Loucy (cell line): ENCODE measurements at regions not wholly inside any gene's neighbourhood (a gene's known extent, or its start where the extent isn't known, plus 50 kb on each side); places are given as distances from the start of the nearest gene placed in this dataset.

Experiments used
- EZH2phosphoT487 ChIP-seq: fragments of 200-600 bp; IDR thresholded peaks from 2 replicates; pipeline ENCODE4 v1.6.1; 2018; ENCODE audit warnings: antibody characterized with exemption, mild to moderate bottlenecking, moderate library complexity, borderline replicate concordance
- TF ChIP-seq, protein P1 (sequence below): fragments of 200-600 bp; sonication (generic); conservative IDR thresholded peaks from 2 replicates; pipeline ENCODE4 v1.5.1; 2014; ENCODE audit warnings: mild to moderate bottlenecking, antibody characterized with exemption, low read length

- TF ChIP-seq, protein P1, sequence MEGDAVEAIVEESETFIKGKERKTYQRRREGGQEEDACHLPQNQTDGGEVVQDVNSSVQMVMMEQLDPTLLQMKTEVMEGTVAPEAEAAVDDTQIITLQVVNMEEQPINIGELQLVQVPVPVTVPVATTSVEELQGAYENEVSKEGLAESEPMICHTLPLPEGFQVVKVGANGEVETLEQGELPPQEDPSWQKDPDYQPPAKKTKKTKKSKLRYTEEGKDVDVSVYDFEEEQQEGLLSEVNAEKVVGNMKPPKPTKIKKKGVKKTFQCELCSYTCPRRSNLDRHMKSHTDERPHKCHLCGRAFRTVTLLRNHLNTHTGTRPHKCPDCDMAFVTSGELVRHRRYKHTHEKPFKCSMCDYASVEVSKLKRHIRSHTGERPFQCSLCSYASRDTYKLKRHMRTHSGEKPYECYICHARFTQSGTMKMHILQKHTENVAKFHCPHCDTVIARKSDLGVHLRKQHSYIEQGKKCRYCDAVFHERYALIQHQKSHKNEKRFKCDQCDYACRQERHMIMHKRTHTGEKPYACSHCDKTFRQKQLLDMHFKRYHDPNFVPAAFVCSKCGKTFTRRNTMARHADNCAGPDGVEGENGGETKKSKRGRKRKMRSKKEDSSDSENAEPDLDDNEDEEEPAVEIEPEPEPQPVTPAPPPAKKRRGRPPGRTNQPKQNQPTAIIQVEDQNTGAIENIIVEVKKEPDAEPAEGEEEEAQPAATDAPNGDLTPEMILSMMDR: no peak
- no peak for TF ChIP-seq EZH2phosphoT487
Measured at GRCh38 chr7:42720012-42720411, 191.9 kb downstream of the C7orf25 start.
